Endothelial cell of umbilical vein (primary cell): ENCODE measurements at regions not wholly inside any gene's neighbourhood (a gene's known extent, or its start where the extent isn't known, plus 50 kb on each side); places are given as distances from the start of the nearest gene placed in this dataset.
A peak's percentile ranks its signal among the peaks of the same experiment; 100 is the strongest.

Experiments used
- BruUV-seq: library from RNA; stranded (reverse); fragments of 400-500 nt; replicated peaks from 2 replicates; lab custom pipeline; 2021; lab: Mats Ljungman, UMichigan
- CTCF ChIA-PET: fragments of 300-600, 350-600 bp; sonication (Branson Sonifier 250); formaldehyde crosslinking; loops from one replicate; lab custom pipeline; 2021; ENCODE audit warnings: antibody characterized with exemption, inconsistent platforms; lab: Charles Lee
- POLR2A ChIA-PET: fragments of 300-600, 350-600 bp; sonication (Branson Sonifier 250); formaldehyde crosslinking; loops from one replicate; lab custom pipeline; 2021; ENCODE audit warnings: antibody characterized with exemption, inconsistent platforms; lab: Charles Lee
- DNase-seq: peaks from one replicate; pipeline ENCODE4 v3.0.0-alpha.2; 2011; ENCODE audit warnings: low read depth, low spot score
- FAIRE-seq: peaks from 2 replicates; lab custom pipeline; 2011; peaks lifted over from hg19 to GRCh38; lab: Jason Lieb, UNC
- H2AFZ ChIP-seq: 2 replicates; pipeline ENCODE4 v1.6.0; 2012; ENCODE audit warnings: low read depth, low read length, control low read depth, inconsistent platforms
- H3K27ac ChIP-seq: 2 replicates; pipeline ENCODE4 v1.5.1; 2011; ENCODE audit warnings: low read depth, mild to moderate bottlenecking, control low read depth, low read length, moderate library complexity; ENCODE audit not compliant: insufficient read depth
- H3K27me3 ChIP-seq, 2 experiments: 2 replicates each; pipeline versions ENCODE4 v1.6.0 to v1.6.1; 2011; ENCODE audit warnings: low read length in 2 of 2, mixed read lengths in 1 of 2; ENCODE audit not compliant: control insufficient read depth in 2 of 2, insufficient read depth in 2 of 2
- H3K36me3 ChIP-seq, 2 experiments: 2 replicates in 1 of 2; 3 replicates in 1 of 2; pipeline ENCODE4 v1.5.1; 2011; ENCODE audit warnings: low read length in 2 of 2, mild to moderate bottlenecking in 1 of 2, moderate library complexity in 1 of 2; ENCODE audit not compliant: control insufficient read depth in 2 of 2, insufficient read depth in 2 of 2; ENCODE audit errors: extremely low read depth in 1 of 2
- H3K4me1 ChIP-seq: 3 replicates; pipeline ENCODE4 v1.5.1; 2011; ENCODE audit warnings: mild to moderate bottlenecking, low read length; ENCODE audit not compliant: control insufficient read depth, insufficient read depth; ENCODE audit errors: extremely low read depth
- H3K4me2 ChIP-seq: 2 replicates; pipeline ENCODE4 v1.6.1; 2011; ENCODE audit warnings: low read length, control low read depth, mixed read lengths; ENCODE audit not compliant: insufficient read depth
- H3K4me3 ChIP-seq, 3 experiments: fragments of 200-600 bp in 1 of 3; sonication (generic), shearing (Covaris generic) in 1 of 3; replicated peaks in 1 of 3; 2 replicates each; pipeline ENCODE4 v1.5.1; 2011 to 2016; ENCODE audit warnings: control low read depth in 3 of 3, low read length in 3 of 3, mild to moderate bottlenecking in 2 of 3, inconsistent platforms in 1 of 3, low read depth in 1 of 3, moderate library complexity in 1 of 3; ENCODE audit not compliant: insufficient read depth in 1 of 3
- H3K79me2 ChIP-seq: 2 replicates; pipeline ENCODE4 v1.6.0; 2012; ENCODE audit warnings: low read length, inconsistent platforms; ENCODE audit not compliant: control insufficient read depth, insufficient read depth
- H3K9ac ChIP-seq: replicated peaks from 2 replicates; pipeline ENCODE3; 2011; ENCODE audit warnings: low read length, control low read depth; ENCODE audit not compliant: insufficient read depth; ENCODE audit errors: extremely low read depth
- H3K9me1 ChIP-seq: replicated peaks from 3 replicates; pipeline ENCODE4 v1.6.0; 2011; ENCODE audit warnings: mild to moderate bottlenecking, low read length; ENCODE audit not compliant: control insufficient read depth, insufficient read depth; ENCODE audit errors: extremely low read depth
- H3K9me3 ChIP-seq: replicated peaks from 2 replicates; pipeline ENCODE4 v1.5.1; 2012; ENCODE audit warnings: low read length, inconsistent platforms; ENCODE audit not compliant: control insufficient read depth, insufficient read depth
- H4K20me1 ChIP-seq: replicated peaks from 2 replicates; pipeline ENCODE3; 2011; ENCODE audit warnings: mild to moderate bottlenecking, low read length; ENCODE audit not compliant: control insufficient read depth, insufficient read depth; ENCODE audit errors: extremely low read depth
- EZH2 ChIP-seq: IDR thresholded peaks from 2 replicates; pipeline ENCODE4 v1.6.1; 2012; ENCODE audit warnings: borderline replicate concordance, low read depth, mild to moderate bottlenecking, moderate library complexity, low read length, inconsistent platforms; ENCODE audit not compliant: severe bottlenecking
- JUN ChIP-seq: IDR thresholded peaks from 2 replicates; pipeline ENCODE4 v1.6.1; 2011; ENCODE audit warnings: borderline replicate concordance, low read depth; ENCODE audit not compliant: insufficient read length, insufficient read depth
- MYC ChIP-seq: IDR thresholded peaks from one replicate; pipeline ENCODE4 v1.6.1; 2011; ENCODE audit warnings: mild to moderate bottlenecking, low read depth, low read length
- dilution Hi-C: fragments of 300-500 bp; cut with MboI; formaldehyde crosslinking; loops from one replicate; pipeline ENCODE4 v1.15.0; 2019; ENCODE audit warnings: low sequenced_read_pairs; ENCODE audit not compliant: extremely low pct_ligation_motif_present
- intact Hi-C: fragments of 100-400 bp; cut with micrococcal nuclease; formaldehyde crosslinking; loops from one replicate; pipeline ENCODE4 v1.10.0; 2022
- TF ChIP-seq, protein P1 (sequence below): IDR thresholded peaks from 2 replicates; pipeline ENCODE4 v1.6.1; 2011; ENCODE audit not compliant: insufficient read depth, insufficient read length
- TF ChIP-seq, protein P2 (sequence below), 2 donors: IDR thresholded peaks; 1 replicate in 1 of 2; 2 replicates in 1 of 2; pipeline ENCODE4 v1.5.1; 2011; ENCODE audit warnings: low read length in 2 of 2, mild to moderate bottlenecking in 2 of 2, moderate library complexity in 2 of 2, control low read depth in 1 of 2, inconsistent platforms in 1 of 2, low read depth in 1 of 2; ENCODE audit not compliant: insufficient read depth in 1 of 2; ENCODE audit errors: extremely low read depth in 1 of 2

DNA sequence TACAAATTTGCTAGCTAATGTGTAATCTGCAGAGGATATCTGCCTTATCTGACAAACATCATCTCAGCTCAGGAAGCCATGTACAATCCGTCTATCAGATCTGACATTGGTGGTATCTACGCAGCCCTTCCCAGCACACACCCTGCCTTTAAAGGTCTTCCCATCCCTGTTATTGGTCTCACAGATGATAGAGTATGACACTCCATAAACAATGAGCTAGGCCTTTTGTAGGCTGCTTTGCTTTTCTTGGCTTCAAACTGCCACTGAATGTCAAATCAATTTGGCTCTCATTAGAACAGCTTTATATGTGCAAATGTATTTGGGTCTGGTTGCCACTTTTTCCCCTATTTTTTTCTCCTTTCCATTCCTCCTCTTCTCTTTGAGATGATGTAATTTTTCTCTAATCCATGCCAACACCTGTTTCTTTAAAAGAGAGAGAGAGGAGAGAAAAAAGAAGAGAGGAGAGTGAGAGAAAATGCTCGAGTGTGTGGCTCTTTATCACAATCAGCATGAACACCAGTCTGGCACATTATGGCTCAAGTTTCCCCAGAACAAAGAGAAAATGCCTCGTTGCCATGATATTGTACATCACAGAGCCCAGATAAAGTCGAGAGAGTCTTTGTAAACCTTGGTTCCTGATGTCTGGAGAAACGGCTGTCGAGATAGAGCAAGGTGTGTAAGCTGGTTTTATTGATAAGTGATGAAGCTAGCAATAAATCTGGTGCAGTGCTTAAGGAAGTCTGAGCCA is 80.8 kb upstream of the DPH6 start:
- Histone ChIP-seq H3K79me2 (no peaks in the 10 kb centered on the region), H3K27ac (no peak overlapping the region), H3K36me3 (no peaks in the 10 kb centered on the region), H3K27me3 (no peaks in the 10 kb centered on the region), H3K9me1 (no peaks in the 10 kb centered on the region), H3K4me2 (no peak overlapping the region), H4K20me1 (no peaks in the 10 kb centered on the region), H3K9me3 (no peaks in the 10 kb centered on the region), H3K4me1 (no peaks in the 10 kb centered on the region), H3K9ac (no peak overlapping the region), H3K4me3 (no peak overlapping the region), H2AFZ (peak overlapping the region; percentile 45)
- FAIRE-seq (no peak), DNase-seq (peak; percentile 56)
- BruUV-seq = no TSS peak
- TF ChIP-seq EZH2 (no peak), JUN (no peak), MYC (no peak)
- TF ChIP-seq, protein P1, sequence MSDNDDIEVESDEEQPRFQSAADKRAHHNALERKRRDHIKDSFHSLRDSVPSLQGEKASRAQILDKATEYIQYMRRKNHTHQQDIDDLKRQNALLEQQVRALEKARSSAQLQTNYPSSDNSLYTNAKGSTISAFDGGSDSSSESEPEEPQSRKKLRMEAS = no peak
- TF ChIP-seq, protein P2, sequence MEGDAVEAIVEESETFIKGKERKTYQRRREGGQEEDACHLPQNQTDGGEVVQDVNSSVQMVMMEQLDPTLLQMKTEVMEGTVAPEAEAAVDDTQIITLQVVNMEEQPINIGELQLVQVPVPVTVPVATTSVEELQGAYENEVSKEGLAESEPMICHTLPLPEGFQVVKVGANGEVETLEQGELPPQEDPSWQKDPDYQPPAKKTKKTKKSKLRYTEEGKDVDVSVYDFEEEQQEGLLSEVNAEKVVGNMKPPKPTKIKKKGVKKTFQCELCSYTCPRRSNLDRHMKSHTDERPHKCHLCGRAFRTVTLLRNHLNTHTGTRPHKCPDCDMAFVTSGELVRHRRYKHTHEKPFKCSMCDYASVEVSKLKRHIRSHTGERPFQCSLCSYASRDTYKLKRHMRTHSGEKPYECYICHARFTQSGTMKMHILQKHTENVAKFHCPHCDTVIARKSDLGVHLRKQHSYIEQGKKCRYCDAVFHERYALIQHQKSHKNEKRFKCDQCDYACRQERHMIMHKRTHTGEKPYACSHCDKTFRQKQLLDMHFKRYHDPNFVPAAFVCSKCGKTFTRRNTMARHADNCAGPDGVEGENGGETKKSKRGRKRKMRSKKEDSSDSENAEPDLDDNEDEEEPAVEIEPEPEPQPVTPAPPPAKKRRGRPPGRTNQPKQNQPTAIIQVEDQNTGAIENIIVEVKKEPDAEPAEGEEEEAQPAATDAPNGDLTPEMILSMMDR (IDR thresholded peaks at IDR 0.05; ENCODE audit: extremely low read depth in 1 of 2, insufficient read depth in 1 of 2, low read depth in 1 of 2, low read length in 2 of 2) = no peak
- intact Hi-C loops (loop anchor here (1.0 kb wide), 1 partner anchor 8 kb away; no protein-coding TSS in a partner anchor), dilution Hi-C loops (no loop called here)
- POLR2A ChIA-PET = no interaction called here
- CTCF ChIA-PET = interaction anchor here (0.8 to 1.3 kb wide), 5 partner anchors 12 to 338 kb away, joined by 3 to 4 read pairs (median 3); no protein-coding TSS in a partner anchor
